Trophoblast cell (in vitro differentiated cells and primary cell): ENCODE measurements at regions not wholly inside any gene's neighbourhood (a gene's known extent, or its start where the extent isn't known, plus 50 kb on each side); places are given as distances from the start of the nearest gene placed in this dataset.

Source experiments
- DNase-seq, 2 donors: peaks; one replicate each; pipeline ENCODE4 v3.0.0-alpha.2; 2016
- H2AFZ ChIP-seq: 2 replicates; pipeline ENCODE4 v1.6.1; 2013; ENCODE audit warnings: low read length, moderate library complexity, mild to moderate bottlenecking; ENCODE audit not compliant: insufficient read depth, poor library complexity
- H2AK5ac ChIP-seq: 2 replicates; pipeline ENCODE4 v1.6.1; 2013; ENCODE audit warnings: mild to moderate bottlenecking, low read length
- H2BK120ac ChIP-seq: 2 replicates; pipeline ENCODE4 v1.6.1; 2013; ENCODE audit warnings: low read length, mild to moderate bottlenecking, moderate library complexity; ENCODE audit not compliant: insufficient read depth, poor library complexity
- H2BK12ac ChIP-seq: 2 replicates; pipeline ENCODE4 v1.6.1; 2013; ENCODE audit warnings: mild to moderate bottlenecking, low read length, moderate library complexity
- H2BK5ac ChIP-seq: 2 replicates; pipeline ENCODE4 v1.6.1; 2013; ENCODE audit warnings: low read length, low read depth, moderate library complexity, mild to moderate bottlenecking; ENCODE audit not compliant: poor library complexity
- H3K14ac ChIP-seq: 2 replicates; pipeline ENCODE4 v1.6.1; 2013; ENCODE audit warnings: mild to moderate bottlenecking, low read length
- H3K18ac ChIP-seq: 2 replicates; pipeline ENCODE4 v1.6.1; 2013; ENCODE audit warnings: mild to moderate bottlenecking, low read length
- H3K23ac ChIP-seq: 2 replicates; pipeline ENCODE4 v1.6.1; 2013; ENCODE audit warnings: low read length
- H3K27ac ChIP-seq: 2 replicates; pipeline ENCODE4 v1.5.1; 2013; ENCODE audit warnings: low read depth, mild to moderate bottlenecking, inconsistent platforms, low read length, moderate library complexity
- H3K27me3 ChIP-seq: 2 replicates; pipeline ENCODE4 v1.6.1; 2013; ENCODE audit warnings: inconsistent platforms, mild to moderate bottlenecking, low read length, moderate library complexity; ENCODE audit not compliant: insufficient read depth
- H3K36me3 ChIP-seq, 2 experiments: 1 replicate in 1 of 2; 2 replicates in 1 of 2; pipeline ENCODE4 v1.6.1; 2013; ENCODE audit warnings: low read length in 2 of 2, mild to moderate bottlenecking in 2 of 2, moderate library complexity in 1 of 2; ENCODE audit not compliant: insufficient read depth in 2 of 2, control insufficient read depth in 1 of 2
- H3K4ac ChIP-seq: 2 replicates; pipeline ENCODE4 v1.6.1; 2013; ENCODE audit warnings: low read depth, mild to moderate bottlenecking, low read length, moderate library complexity
- H3K4me1 ChIP-seq, 2 experiments: 1 replicate in 1 of 2; 2 replicates in 1 of 2; pipeline ENCODE4 v1.6.1; 2013; ENCODE audit warnings: low read length in 2 of 2, mild to moderate bottlenecking in 2 of 2, moderate library complexity in 1 of 2; ENCODE audit not compliant: insufficient read depth in 2 of 2, control insufficient read depth in 1 of 2
- H3K4me2 ChIP-seq: 2 replicates; pipeline ENCODE4 v1.6.1; 2013; ENCODE audit warnings: inconsistent platforms, mild to moderate bottlenecking, low read length, moderate library complexity
- H3K4me3 ChIP-seq: 2 replicates; pipeline ENCODE4 v1.5.1; 2013; ENCODE audit warnings: mild to moderate bottlenecking, low read depth, low read length, inconsistent platforms
- H3K79me1 ChIP-seq: one replicate; pipeline ENCODE4 v1.6.1; 2013; ENCODE audit warnings: low read length
- H3K79me2 ChIP-seq: 2 replicates; pipeline ENCODE4 v1.6.1; 2013; ENCODE audit warnings: low read length, mild to moderate bottlenecking; ENCODE audit not compliant: control insufficient read depth, insufficient read depth, poor library complexity
- H3K9ac ChIP-seq: 2 replicates; pipeline ENCODE4 v1.6.1; 2013; ENCODE audit warnings: mild to moderate bottlenecking, low read length
- H3K9me3 ChIP-seq: 2 replicates; pipeline ENCODE4 v1.6.1; 2013; ENCODE audit warnings: low read depth, mild to moderate bottlenecking, control low read depth, inconsistent platforms, low read length; ENCODE audit not compliant: insufficient read depth
- H4K12ac ChIP-seq: 2 replicates; pipeline ENCODE4 v1.6.1; 2013; ENCODE audit warnings: low read depth, mild to moderate bottlenecking, low read length, moderate library complexity
- H4K8ac ChIP-seq: 2 replicates; pipeline ENCODE4 v1.6.1; 2013; ENCODE audit warnings: low read depth, mild to moderate bottlenecking, low read length, moderate library complexity
- H4K91ac ChIP-seq: one replicate; pipeline ENCODE4 v1.6.1; 2013; ENCODE audit warnings: low read depth, mild to moderate bottlenecking, low read length, moderate library complexity
- WGBS: extraction: QIAGEN DNeasy Blood & Tissue Kit; methylation state at CpG from one replicate; pipeline ENCODE4 v1.1.7; 2013; ENCODE audit warnings: missing lambda C conversion rate; ENCODE audit not compliant: insufficient read length, insufficient coverage; ENCODE audit errors: extremely low coverage; 5-methylcytosine and 5-hydroxymethylcytosine counted together

DNA sequence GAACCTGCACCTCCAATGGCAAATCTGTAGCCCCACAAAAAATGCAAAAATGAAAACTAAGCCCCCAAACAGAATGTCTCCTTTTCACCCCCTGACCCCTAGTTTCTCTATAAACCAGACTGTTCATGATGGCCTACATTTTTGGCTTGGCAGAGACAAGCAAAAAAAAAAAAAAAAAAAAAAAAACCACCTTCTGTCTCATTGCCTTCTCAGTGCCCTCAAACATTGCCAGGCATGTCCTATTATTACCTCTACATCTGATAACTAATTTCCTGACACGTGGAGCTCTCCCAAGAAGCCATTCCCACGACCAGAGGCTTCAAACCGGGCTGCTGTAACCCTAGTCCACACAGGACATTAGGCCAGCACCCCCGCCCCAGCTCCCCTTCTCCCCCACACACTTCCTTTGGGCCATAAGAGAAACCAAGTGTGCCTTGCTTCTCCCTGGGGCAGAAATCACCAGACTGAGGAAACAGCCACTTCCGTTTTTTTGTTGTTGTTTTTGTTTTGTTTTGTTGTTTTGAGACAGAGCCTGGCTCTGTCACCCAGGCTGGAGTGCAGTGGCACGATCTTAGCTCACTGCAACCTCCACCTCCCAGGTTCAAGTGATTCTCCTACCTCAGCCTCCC, 65.4 kb downstream of the GPR6 start:
- DNase-seq: no peak
- no peak overlapping the region for H2AK5ac ChIP-seq
- H3K14ac ChIP-seq: no peak overlapping the region
- peaks cover 7% of the 10 kb centered on the region for H3K79me1 ChIP-seq
- peaks cover 2% of the 10 kb centered on the region for H3K9me3 ChIP-seq
- no peak overlapping the region for H3K4me2 ChIP-seq
- H3K9ac ChIP-seq: no peak overlapping the region
- no peak overlapping the region for H3K4me3 ChIP-seq
- no peak overlapping the region for H3K4ac ChIP-seq
- no peaks in the 10 kb centered on the region for H3K79me2 ChIP-seq
- no peak overlapping the region for H2AFZ ChIP-seq
- H2BK5ac ChIP-seq: no peak overlapping the region
- H3K36me3 ChIP-seq: no peaks in the 10 kb centered on the region
- H2BK120ac ChIP-seq: no peak overlapping the region
- H4K91ac ChIP-seq: no peak overlapping the region
- H4K12ac ChIP-seq: no peak overlapping the region
- H3K4me1 ChIP-seq: peaks cover 4 to 9% of the 10 kb centered on the region in 2 experiments
- H4K8ac ChIP-seq: no peak overlapping the region
- H2BK12ac ChIP-seq: no peak overlapping the region
- H3K27me3 ChIP-seq: no peaks in the 10 kb centered on the region
- WGBS: no CpG with 5 or more reads among the region's 6 CpGs
- no peak overlapping the region for H3K18ac ChIP-seq
- no peak overlapping the region for H3K27ac ChIP-seq
- H3K23ac ChIP-seq: no peak overlapping the region

DNA sequence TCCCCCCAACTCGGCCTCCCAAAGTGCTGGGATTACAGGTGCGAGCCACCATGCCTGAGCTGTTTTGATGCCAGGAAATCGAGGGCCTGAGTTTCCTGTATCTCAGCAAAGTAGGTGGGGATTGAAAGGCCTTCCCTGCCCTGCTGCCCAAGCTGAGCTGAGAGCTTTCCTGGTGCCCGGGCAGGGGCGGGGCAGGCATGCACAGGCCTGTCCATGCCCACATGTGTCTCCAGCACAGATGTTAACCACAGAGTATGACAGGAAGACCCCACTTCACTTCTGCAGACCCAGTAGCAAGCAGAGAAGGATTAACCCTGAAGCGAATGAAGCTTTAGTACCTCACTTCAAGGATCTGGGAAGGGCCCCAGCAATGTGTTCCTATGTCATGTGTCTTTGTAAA, 66.0 kb downstream of the GPR6 start:
- no peak overlapping the region for H4K91ac ChIP-seq
- no peak overlapping the region for H2AFZ ChIP-seq
- H3K9ac ChIP-seq: no peak overlapping the region
- peaks cover 2% of the 10 kb centered on the region for H3K9me3 ChIP-seq
- H3K4me3 ChIP-seq: no peak overlapping the region
- peak overlapping the region; percentile 83 for H2BK12ac ChIP-seq
- peaks cover 4 to 9% of the 10 kb centered on the region in 2 experiments for H3K4me1 ChIP-seq
- H3K4ac ChIP-seq: no peak overlapping the region
- no peak overlapping the region for H3K14ac ChIP-seq
- H3K23ac ChIP-seq: no peak overlapping the region
- H3K4me2 ChIP-seq: no peak overlapping the region
- WGBS: no CpG with 5 or more reads among the region's 6 CpGs
- H4K12ac ChIP-seq: no peak overlapping the region
- no peak overlapping the region for H3K27ac ChIP-seq
- H3K18ac ChIP-seq: no peak overlapping the region
- H3K79me1 ChIP-seq: peaks cover 7% of the 10 kb centered on the region
- H3K27me3 ChIP-seq: no peaks in the 10 kb centered on the region
- no peaks in the 10 kb centered on the region for H3K36me3 ChIP-seq
- no peak overlapping the region for H2AK5ac ChIP-seq
- H4K8ac ChIP-seq: no peak overlapping the region
- no peak for DNase-seq
- no peak overlapping the region for H2BK120ac ChIP-seq
- H2BK5ac ChIP-seq: no peak overlapping the region
- no peaks in the 10 kb centered on the region for H3K79me2 ChIP-seq

DNA sequence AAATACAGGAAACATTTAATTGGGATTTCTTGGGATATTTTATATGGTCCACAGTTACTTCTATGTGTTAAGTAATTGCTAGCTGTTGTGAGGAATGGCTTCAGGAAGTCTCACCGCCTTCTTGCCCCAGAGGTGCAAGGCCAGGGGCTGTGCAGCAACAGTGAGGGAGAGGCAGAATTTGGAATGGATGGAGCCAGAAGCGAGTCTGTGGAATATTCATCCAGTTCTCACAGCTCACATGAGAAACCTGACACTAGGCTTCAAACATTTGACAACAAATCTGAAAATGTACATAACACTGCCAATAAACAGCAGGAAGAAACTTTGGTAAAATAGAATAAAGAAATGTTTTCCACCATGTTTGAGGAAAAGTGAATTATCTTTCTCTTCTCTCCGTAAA, 66.5 kb downstream of the GPR6 start:
- no CpG with 5 or more reads among the region's 3 CpGs for WGBS
- H2AK5ac ChIP-seq: no peak overlapping the region

DNA sequence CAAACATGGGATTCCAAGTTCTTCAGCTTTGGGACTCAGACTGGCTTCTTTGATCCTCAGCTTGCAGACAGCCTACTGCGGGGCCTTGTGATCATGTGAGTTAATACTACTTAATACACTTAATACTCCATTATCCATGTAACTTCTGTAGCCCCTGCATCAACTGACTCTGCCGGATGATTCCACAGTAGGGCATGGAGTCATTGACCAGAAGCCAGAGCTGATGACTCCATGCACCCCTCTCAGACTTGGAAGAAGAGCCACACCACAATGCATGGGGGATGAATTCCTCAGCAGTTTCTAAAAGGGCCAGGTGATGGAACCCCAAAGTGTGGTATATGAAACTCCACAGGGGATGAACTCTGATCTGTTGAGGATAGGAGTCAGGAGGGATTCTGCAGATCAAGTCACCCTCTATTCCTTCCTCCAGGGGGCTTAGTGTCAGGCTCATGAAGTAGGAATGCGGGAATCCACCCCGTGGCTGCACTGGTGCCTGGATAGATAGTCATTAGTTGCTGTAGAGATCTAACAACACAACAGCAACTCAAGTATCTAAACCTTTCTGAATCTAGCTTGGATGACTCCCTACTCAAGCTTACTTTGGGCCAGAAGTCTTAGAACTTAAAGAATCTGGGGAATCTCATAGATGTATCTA, 70.2 kb downstream of the GPR6 start:
- DNase-seq: peak; percentile 14 to 42
- H3K27ac ChIP-seq: no peak overlapping the region
- no peak overlapping the region for H2AK5ac ChIP-seq
- H3K79me2 ChIP-seq: no peaks in the 10 kb centered on the region
- H3K4ac ChIP-seq: no peak overlapping the region
- peaks cover 2% of the 10 kb centered on the region for H3K9me3 ChIP-seq
- H3K27me3 ChIP-seq: no peaks in the 10 kb centered on the region
- no peaks in the 10 kb centered on the region for H3K4me1 ChIP-seq
- no peak overlapping the region for H4K8ac ChIP-seq
- H2AFZ ChIP-seq: no peak overlapping the region
- no CpG with 5 or more reads among the region's 4 CpGs for WGBS
- H3K4me3 ChIP-seq: no peak overlapping the region
- no peaks in the 10 kb centered on the region for H3K36me3 ChIP-seq
- no peak overlapping the region for H4K91ac ChIP-seq
- H2BK5ac ChIP-seq: no peak overlapping the region
- H3K14ac ChIP-seq: no peak overlapping the region
- H3K79me1 ChIP-seq: no peaks in the 10 kb centered on the region
- H3K18ac ChIP-seq: no peak overlapping the region
- H4K12ac ChIP-seq: no peak overlapping the region
- no peak overlapping the region for H3K9ac ChIP-seq
- no peak overlapping the region for H2BK12ac ChIP-seq
- H3K23ac ChIP-seq: no peak overlapping the region
- no peak overlapping the region for H2BK120ac ChIP-seq
- H3K4me2 ChIP-seq: no peak overlapping the region

More for the DNA sequence above, 66.5 kb downstream of the GPR6 start:
- H3K14ac ChIP-seq: no peak overlapping the region
- H2BK12ac ChIP-seq: no peak overlapping the region
- peaks cover 7% of the 10 kb centered on the region for H3K79me1 ChIP-seq
- H3K4me3 ChIP-seq: no peak overlapping the region
- no peak overlapping the region for H4K12ac ChIP-seq
- no peak overlapping the region for H3K4ac ChIP-seq
- no peak overlapping the region for H2AFZ ChIP-seq
- peaks cover 2% of the 10 kb centered on the region for H3K9me3 ChIP-seq
- peaks cover 4 to 8% of the 10 kb centered on the region in 2 experiments for H3K4me1 ChIP-seq
- H2BK120ac ChIP-seq: no peak overlapping the region
- no peaks in the 10 kb centered on the region for H3K27me3 ChIP-seq
- no peak overlapping the region for H3K18ac ChIP-seq
- H3K23ac ChIP-seq: no peak overlapping the region
- no peaks in the 10 kb centered on the region for H3K79me2 ChIP-seq
- no peak overlapping the region for H3K4me2 ChIP-seq
- no peak for DNase-seq
- H3K27ac ChIP-seq: no peak overlapping the region
- H3K9ac ChIP-seq: no peak overlapping the region
- H4K8ac ChIP-seq: no peak overlapping the region
- no peak overlapping the region for H2BK5ac ChIP-seq
- H3K36me3 ChIP-seq: no peaks in the 10 kb centered on the region
- H4K91ac ChIP-seq: no peak overlapping the region
